ENCODE measurements at regions not wholly inside any gene's neighbourhood (a gene's known extent, or its start where the extent isn't known, plus 50 kb on each side); places are given as distances from the start of the nearest gene placed in this dataset.
"Not testable (repeated sequence)": the region's sequence is repeated elsewhere in the genome, so short reads cannot be mapped to it uniquely, and the experiment has no call there.

GRCh38 chr17:15828727-15829314, 96.7 kb downstream of the TBC1D26 start:
- peak; percentile 73 to 92 (median 83) for TF ChIP-seq CTCF (IDR thresholded peaks at IDR 0.05)
- not testable (repeated sequence) for TF ChIP-seq POLR2A, EP300 (IDR thresholded peaks at IDR 0.05)
- peak in 1 of 2 donors; percentile 13 for TF ChIP-seq POLR2AphosphoS5 (IDR thresholded peaks at IDR 0.05)

Data from upper lobe of left lung (tissue), 4 donors.